MCF 10A (cell line): ENCODE measurements at regions not wholly inside any gene's neighbourhood (a gene's known extent, or its start where the extent isn't known, plus 50 kb on each side); places are given as distances from the start of the nearest gene placed in this dataset.
A peak's percentile ranks its signal among the peaks of the same experiment; 100 is the strongest.

Source experiments
- BruUV-seq: library from RNA; stranded (reverse); fragments of 400-500 nt; replicated peaks from 2 replicates; lab custom pipeline; 2021; lab: Mats Ljungman, UMichigan
- CTCF ChIA-PET: fragments of 300-600 bp; sonication (Branson Sonifier 250); formaldehyde crosslinking; extraction: SDS; loops from one replicate; lab custom pipeline; 2021; ENCODE audit warnings: antibody characterized with exemption, inconsistent platforms; lab: Yijun Ruan, JAX
- POLR2A ChIA-PET: fragments of 300-600, 350-650 bp; sonication (Branson Sonifier 250); formaldehyde crosslinking; extraction: SDS; loops from one replicate; lab custom pipeline; 2020; ENCODE audit warnings: antibody characterized with exemption, inconsistent platforms; lab: Yijun Ruan, JAX
- DNase-seq: peaks from one replicate; pipeline ENCODE4 v3.0.0-alpha.2; 2018; ENCODE audit not compliant: unreplicated experiment
- H3K27ac Mint-ChIP-seq: one replicate; pipeline ENCODE4 v1.8.0; 2022; ENCODE audit warnings: mild to moderate bottlenecking, low read depth, mixed read lengths; ENCODE audit not compliant: unreplicated experiment
- H3K27me3 Mint-ChIP-seq: one replicate; pipeline ENCODE4 v1.8.0; 2022; ENCODE audit warnings: mixed read lengths; ENCODE audit not compliant: insufficient read depth, unreplicated experiment
- H3K36me3 Mint-ChIP-seq: one replicate; pipeline ENCODE4 v1.8.0; 2022; ENCODE audit warnings: mild to moderate bottlenecking, moderate library complexity, mixed read lengths; ENCODE audit not compliant: insufficient read depth, unreplicated experiment
- H3K4me1 Mint-ChIP-seq: one replicate; pipeline ENCODE4 v1.8.0; 2022; ENCODE audit warnings: mixed read lengths; ENCODE audit not compliant: insufficient read depth, unreplicated experiment
- H3K4me3 Mint-ChIP-seq: one replicate; pipeline ENCODE4 v1.8.0; 2022; ENCODE audit warnings: mild to moderate bottlenecking, moderate library complexity, mixed read lengths; ENCODE audit not compliant: unreplicated experiment
- H3K9me3 Mint-ChIP-seq: one replicate; pipeline ENCODE4 v1.8.0; 2022; ENCODE audit warnings: mixed read lengths; ENCODE audit not compliant: unreplicated experiment
- intact Hi-C: fragments of 100-400 bp; cut with micrococcal nuclease; formaldehyde crosslinking; loops from 2 replicates; pipeline ENCODE4 v1.14.1; 2022
- TF ChIP-seq, protein P1 (sequence below): fragments of 200-600 bp; IDR thresholded peaks from one replicate; pipeline ENCODE4 v1.8.0; 2022; ENCODE audit warnings: antibody characterized with exemption, mild to moderate bottlenecking; ENCODE audit not compliant: unreplicated experiment

- BruUV-seq, result no TSS peak
- Mint-ChIP-seq H3K4me3 (no peak overlapping the region), H3K27me3 (no peaks in the 10 kb centered on the region), H3K9me3 (no peaks in the 10 kb centered on the region), H3K27ac (no peak overlapping the region), H3K4me1 (peaks cover 55% of the 10 kb centered on the region), H3K36me3 (peaks cover 7% of the 10 kb centered on the region)
- ChIA-PET CTCF (interaction anchor here (0.7 kb wide), 1 partner anchor 41 kb away, joined by 3 read pairs; no protein-coding TSS in a partner anchor), POLR2A (no interaction called here)
- intact Hi-C loops, result no loop called here
- DNase-seq, result no peak
- TF ChIP-seq, protein P1, sequence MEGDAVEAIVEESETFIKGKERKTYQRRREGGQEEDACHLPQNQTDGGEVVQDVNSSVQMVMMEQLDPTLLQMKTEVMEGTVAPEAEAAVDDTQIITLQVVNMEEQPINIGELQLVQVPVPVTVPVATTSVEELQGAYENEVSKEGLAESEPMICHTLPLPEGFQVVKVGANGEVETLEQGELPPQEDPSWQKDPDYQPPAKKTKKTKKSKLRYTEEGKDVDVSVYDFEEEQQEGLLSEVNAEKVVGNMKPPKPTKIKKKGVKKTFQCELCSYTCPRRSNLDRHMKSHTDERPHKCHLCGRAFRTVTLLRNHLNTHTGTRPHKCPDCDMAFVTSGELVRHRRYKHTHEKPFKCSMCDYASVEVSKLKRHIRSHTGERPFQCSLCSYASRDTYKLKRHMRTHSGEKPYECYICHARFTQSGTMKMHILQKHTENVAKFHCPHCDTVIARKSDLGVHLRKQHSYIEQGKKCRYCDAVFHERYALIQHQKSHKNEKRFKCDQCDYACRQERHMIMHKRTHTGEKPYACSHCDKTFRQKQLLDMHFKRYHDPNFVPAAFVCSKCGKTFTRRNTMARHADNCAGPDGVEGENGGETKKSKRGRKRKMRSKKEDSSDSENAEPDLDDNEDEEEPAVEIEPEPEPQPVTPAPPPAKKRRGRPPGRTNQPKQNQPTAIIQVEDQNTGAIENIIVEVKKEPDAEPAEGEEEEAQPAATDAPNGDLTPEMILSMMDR, result no peak
Observed at GRCh38 chr16:48960830-48961229, 320.8 kb downstream of the CBLN1 start.

GRCh38 chr16:48959747-48960146, 321.9 kb downstream of the CBLN1 start:
- no TSS peak for BruUV-seq
- no peak overlapping the region for H3K27ac Mint-ChIP-seq
- H3K4me1 Mint-ChIP-seq, result peaks cover 47% of the 10 kb centered on the region
- ChIA-PET CTCF (interaction anchor here (0.5 to 0.6 kb wide), 3 partner anchors 9 to 363 kb away, joined by 3 read pairs; no protein-coding TSS in a partner anchor), POLR2A (no interaction called here)
- TF ChIP-seq, protein P1, result no peak
- H3K36me3 Mint-ChIP-seq, result no peaks in the 10 kb centered on the region
- H3K4me3 Mint-ChIP-seq, result no peak overlapping the region
- peaks cover 8% of the 10 kb centered on the region for H3K27me3 Mint-ChIP-seq
- DNase-seq, result no peak
- H3K9me3 Mint-ChIP-seq, result no peaks in the 10 kb centered on the region
- intact Hi-C loops, result no loop called here

DNA sequence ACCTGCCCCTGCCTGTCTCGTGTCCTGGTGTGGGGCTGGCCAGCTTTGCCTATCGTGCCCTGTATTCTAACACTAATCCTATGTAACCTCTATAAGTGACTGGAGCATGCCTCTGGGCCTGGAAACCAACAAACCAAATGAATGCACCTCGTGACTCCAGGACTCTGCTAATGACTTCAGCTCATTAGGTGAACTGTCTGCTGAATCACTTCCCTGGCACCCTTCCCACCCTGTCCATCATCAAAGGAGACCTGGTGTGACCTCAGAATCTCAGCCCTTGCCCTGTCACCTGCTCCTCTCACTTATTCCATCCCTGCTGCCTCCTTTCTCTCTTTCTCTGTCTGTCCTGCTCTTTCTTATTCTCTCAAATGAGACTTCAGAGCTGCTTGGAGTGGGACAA, 322.4 kb downstream of the CBLN1 start:
- ChIA-PET CTCF (interaction anchor here (0.5 kb wide), 1 partner anchor 15 kb away, joined by 3 read pairs; no protein-coding TSS in a partner anchor), POLR2A (no interaction called here)
- no peak overlapping the region for H3K4me3 Mint-ChIP-seq
- peaks cover 42% of the 10 kb centered on the region for H3K4me1 Mint-ChIP-seq
- no peak overlapping the region for H3K27ac Mint-ChIP-seq
- intact Hi-C loops, result no loop called here
- peak; percentile 38 for DNase-seq
- TF ChIP-seq, protein P1, result no peak
- H3K9me3 Mint-ChIP-seq, result no peaks in the 10 kb centered on the region
- peaks cover 8% of the 10 kb centered on the region for H3K27me3 Mint-ChIP-seq
- H3K36me3 Mint-ChIP-seq, result no peaks in the 10 kb centered on the region
- no TSS peak for BruUV-seq

DNA sequence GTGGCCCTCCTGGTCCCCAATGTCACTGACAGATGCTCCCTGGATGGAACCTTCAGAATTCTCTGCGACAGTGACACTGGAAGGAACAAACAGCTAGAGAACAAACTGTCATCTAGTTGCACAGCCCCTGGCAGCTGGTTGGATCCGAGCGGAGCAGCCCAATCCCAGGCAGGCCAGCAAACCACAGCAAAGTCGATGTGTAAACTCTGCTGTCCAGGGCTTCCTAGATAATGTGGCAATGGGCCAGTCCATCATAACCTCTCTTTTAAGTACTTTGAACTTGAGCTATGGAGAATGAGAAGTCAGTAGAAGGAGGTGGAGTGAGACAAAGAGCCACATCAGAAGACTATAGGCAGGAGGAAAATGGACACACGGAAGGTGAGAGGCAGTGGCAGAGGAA, 323.0 kb downstream of the CBLN1 start:
- no TSS peak for BruUV-seq
- ChIA-PET CTCF (no interaction called here), POLR2A (interaction anchor here (0.8 kb wide), 1 partner anchor 15 kb away, joined by 3 read pairs; no protein-coding TSS in a partner anchor)
- Mint-ChIP-seq H3K9me3 (no peaks in the 10 kb centered on the region), H3K4me1 (peaks cover 37% of the 10 kb centered on the region), H3K27me3 (peaks cover 8% of the 10 kb centered on the region), H3K27ac (no peak overlapping the region), H3K36me3 (no peaks in the 10 kb centered on the region), H3K4me3 (no peak overlapping the region)
- TF ChIP-seq, protein P1, result no peak
- DNase-seq, result no peak
- intact Hi-C loops, result no loop called here
